HG02763 (cell line): ENCODE measurements at regions not wholly inside any gene's neighbourhood (a gene's known extent, or its start where the extent isn't known, plus 50 kb on each side); places are given as distances from the start of the nearest gene placed in this dataset.

Experiments
- ATAC-seq: cut with Tn5 transposase; IDR thresholded peaks from one replicate; pipeline ENCODE4 v1.9.1; 2021; ENCODE audit warnings: mild to moderate bottlenecking, moderate library complexity; ENCODE audit not compliant: unreplicated experiment

DNA sequence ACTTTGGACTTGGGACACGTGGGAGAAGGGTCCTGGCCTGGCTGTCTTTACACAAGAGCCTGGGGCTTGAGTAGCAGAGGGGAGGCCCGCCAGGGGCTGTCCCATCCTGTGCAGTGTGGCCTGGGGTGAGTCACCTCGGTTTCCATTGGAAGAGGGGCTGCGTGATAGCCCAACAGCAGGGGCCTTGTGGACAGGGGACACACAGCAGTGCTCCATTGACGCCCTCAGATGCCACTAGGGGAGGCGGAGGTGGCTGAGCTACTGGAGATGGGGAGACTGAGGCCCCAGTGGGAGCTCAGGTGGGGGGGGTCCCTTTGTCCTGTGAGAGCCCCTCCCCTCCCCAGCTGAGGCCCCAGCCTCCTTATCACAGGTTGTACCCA, 50.0 kb upstream of the RNU6ATAC start:
- ATAC-seq, result no peak

DNA sequence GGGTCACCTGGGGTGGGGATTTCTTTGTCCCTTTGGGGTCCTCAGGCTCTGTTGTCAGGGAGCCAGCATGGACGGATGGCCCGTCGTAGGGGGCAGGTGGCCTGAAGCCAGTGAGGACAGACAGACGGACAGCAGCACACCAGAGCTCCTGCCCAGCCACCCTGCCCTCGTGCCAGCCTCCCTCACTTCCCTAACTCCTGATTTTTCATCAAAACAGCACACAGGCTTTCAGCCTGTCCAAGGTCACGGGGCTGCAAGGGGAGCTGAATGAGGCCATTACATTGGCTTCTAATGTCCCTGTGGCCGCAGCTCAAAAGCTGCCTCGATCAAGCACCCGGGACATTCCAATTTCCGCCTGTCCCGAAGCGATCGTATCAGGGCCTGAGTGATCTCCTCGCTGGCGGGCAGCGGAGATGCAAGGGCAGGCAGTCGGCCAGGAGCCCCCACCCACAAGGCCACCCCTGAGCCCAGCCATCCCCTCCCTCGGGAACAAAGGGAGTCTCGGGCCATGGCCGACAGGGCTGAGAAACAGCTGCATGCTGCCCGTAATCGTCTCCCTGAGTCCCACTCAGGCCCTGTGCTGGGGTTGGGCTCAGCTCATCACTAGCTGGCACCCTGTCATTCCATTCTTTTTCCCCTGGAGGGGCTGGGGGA, 50.5 kb upstream of the RNU6ATAC start:
- ATAC-seq, result no peak

DNA sequence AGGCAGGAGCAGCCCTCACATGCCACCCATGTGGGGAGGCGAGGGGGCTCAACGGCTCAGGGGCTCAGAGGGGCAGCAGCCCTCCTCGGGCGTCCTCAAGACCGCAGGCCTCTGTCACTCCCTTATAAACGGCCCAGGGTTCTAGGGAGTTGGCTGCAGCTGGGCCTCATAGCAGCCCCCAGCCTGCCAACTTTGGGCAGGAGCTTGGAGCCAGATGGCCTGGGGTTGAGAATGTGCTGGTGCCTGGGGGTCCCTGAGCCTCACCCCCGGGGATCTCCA, 51.0 kb upstream of the RNU6ATAC start:
- ATAC-seq, result no peak

DNA sequence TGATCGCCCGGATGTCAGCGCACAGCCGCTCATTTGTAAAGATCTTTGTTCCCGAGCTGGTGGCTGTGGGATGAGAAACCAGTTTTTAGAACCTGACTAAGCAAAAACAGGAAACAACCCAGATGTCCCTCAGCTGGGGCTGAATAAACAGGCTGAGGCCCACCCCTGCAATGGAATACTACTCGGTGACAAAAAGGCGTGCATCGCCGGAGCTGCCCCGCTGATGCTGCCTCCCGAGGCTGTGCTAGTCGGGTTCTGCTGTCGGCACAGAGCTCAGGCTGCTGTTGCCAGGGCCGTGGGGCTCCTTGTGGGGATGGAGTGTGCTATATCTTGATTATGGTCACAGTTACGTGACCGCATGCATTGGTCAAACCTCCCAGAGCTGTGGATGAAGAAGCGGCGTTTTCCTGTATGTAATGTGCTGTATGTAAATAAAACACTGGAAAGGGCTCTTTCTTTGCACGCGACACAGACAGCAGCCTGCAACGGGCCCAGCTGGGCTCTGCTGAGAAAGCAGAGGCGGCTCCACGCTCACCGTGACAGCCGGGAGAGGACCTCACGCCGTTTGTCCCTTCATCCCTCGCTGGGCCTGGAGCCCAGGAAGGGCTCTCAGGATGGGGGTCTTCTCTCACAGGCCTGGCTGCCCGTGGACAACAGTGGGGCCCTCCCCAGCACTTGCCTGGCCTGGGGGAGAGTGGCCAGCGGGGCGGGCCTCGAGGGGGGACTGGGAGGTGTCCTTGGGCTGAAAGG, 51.5 kb upstream of the RNU6ATAC start:
- ATAC-seq, result no peak

DNA sequence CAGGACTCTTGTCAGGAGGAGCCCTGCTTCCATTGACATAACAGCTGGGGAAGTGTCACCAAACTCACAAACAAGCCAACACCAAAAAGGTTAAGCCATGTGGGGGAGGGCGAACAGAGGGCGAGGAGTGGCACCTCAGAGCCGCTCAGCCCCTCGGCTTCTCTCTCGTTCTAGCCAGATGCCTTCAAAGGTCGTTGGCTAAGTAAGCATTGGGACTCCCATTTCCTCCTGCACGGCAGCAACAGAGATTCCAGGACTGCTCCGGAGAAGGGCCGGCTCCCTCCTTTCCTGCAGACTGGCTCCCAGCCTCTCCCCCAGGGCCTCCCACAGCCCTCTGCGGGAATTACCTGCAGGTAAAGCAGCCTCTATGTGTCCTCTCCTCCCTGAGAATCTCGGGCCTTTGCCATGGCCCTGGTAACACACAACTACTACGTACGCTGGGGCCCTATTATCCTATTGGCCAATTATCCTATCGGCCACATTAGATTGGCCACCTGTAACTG, 52.1 kb upstream of the RNU6ATAC start:
- ATAC-seq, result no peak

DNA sequence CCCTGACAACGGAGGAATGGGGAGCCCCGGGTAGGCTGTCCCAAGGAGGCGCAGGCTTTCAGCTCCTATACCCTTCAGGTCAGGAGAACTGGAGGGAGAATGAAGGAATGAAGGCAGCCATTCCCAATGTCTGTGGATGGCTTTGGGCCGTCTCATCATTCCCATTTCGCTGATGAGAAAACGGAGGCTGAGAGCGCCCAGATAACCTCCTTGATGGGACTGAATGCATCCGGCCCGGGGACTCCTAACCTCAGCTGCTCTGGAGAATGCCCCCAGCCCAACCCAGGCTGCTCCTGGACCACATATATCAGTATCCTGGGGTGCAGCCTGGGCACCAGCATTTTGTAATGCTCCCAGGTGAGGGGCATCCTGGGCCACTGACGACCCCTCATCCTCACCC, 52.6 kb upstream of the RNU6ATAC start:
- no peak for ATAC-seq

DNA sequence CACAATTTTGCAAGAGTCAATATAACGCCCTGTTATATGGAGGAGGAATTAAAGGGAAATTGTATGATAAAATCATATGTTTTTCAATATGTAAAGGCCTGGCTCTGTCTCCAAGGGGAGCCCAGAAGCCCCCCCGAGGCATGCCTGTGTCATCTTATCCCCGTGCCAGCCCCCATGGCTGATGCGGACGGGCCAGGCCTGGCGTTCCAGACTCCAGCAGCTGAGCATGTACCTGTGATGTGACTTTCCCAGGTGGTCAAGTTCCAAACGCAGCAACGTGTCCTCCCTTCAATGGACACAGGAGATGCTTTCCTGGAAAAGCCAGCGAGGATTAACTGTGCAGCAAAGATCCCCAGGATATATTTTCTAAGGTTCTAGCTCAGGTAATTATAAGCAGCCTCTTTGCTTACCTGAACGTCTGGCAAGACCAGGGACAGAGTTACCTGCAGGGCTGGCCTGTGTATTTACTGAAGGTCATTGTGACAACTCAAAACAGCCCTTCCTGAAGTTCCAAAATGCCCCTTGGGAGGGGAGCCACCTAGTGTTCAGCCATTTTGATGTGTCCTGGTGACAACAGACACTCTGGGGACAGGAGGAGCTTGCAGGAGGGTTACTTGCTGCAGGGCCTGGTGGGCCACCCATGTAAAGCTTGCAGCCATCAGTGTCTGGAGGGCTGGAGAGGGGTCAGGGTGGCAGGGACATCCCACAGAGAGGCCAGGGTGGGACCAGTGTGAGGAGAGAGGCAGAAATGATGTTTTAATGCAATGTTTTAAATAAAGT, 53.3 kb upstream of the RNU6ATAC start:
- ATAC-seq, result no peak

DNA sequence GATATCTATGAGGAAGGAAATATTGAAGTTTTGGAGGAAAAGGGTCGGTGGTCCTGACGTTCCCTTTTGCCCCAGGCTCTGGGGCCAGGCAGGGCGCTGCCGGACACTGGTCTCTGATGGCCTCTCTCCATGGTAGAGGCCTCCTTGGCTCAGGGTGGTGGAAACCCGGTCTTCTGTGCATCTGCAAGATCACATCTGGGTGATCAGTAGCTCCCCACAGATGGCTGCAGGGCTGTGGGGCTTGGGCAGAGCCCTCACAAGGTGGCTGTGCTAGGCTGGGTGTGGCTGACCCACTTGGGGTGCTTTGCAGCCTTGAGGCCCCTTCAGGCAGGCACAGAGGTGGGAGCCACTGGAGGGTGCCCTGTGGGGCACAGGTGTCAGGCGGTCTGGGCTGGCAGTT, 53.9 kb upstream of the RNU6ATAC start:
- ATAC-seq, result no peak

DNA sequence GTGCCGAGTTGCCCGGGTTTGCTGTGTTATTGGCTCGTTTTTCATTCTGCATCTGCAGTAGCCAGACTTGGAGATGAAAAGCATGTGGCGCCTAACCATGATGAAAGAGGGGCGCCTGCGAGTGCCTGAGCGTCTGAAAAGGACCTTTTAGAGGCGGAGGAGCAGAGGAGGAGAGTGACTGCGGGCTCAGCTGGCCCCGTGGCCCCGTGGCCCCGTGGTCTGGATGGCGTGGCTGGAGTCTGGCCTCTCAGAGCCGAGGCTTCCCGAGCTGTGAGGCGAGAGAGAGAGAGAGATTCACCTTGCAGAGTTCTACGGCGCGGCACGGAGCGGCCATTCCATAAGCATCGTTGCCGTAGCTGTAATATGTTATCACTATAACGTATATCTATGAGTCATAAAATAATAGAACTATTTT, 55.3 kb upstream of the RNU6ATAC start:
- no peak for ATAC-seq

DNA sequence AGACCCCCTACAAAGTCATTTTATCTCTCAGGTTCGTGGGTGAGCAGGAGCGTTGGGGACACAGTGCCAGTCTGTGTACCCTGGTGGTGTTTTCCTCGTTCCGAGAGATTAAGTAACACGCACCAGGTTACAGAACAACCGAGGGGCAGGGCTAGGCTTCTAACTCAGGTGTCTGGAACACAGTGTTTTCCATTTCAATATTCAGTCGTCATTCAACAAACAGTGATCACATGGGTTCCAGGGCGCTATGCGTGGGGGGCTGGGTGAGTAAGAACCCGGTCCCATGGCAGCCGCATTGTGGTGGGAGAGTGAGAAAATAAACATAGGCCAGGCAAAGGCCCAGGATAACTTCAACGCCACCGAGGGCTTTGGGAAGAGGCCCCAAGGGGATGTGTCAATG, 55.9 kb upstream of the RNU6ATAC start:
- no peak for ATAC-seq

DNA sequence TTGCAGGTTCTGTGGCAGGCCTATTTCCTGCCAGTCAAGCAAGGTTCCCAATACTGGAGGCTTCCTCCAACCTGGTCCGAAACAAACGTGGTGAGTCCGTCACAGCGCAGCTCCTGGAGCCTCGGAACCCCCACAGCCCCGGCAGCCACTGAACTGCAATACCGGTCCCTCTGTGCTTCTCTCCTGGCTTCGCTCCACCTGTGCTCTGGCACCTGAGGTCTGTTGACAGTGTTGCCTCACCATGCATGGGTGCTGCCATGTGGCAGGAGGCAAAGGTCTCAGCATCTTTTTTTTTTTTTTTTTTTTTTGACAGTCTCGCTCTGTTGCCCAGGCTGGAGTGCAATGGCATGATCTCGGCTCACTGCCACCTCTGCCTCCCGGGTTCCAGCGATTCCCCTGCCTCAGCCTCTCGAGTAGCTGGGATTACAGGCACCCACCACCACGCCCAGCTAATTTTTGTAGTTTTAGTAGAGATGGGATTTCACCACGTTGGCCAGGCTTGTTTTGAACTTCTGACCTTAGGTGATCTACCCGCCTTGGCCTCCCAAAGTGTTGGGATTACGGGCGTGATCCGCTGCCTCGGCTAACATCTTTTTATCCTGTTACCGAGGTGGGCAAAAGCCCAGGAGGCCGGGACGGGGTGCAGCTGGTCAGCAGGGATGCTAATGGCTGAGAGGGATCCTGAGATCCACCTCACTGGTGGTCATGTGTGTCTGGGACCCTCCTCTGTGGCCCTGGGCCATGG, 57.1 kb upstream of the RNU6ATAC start:
- ATAC-seq, result no peak

DNA sequence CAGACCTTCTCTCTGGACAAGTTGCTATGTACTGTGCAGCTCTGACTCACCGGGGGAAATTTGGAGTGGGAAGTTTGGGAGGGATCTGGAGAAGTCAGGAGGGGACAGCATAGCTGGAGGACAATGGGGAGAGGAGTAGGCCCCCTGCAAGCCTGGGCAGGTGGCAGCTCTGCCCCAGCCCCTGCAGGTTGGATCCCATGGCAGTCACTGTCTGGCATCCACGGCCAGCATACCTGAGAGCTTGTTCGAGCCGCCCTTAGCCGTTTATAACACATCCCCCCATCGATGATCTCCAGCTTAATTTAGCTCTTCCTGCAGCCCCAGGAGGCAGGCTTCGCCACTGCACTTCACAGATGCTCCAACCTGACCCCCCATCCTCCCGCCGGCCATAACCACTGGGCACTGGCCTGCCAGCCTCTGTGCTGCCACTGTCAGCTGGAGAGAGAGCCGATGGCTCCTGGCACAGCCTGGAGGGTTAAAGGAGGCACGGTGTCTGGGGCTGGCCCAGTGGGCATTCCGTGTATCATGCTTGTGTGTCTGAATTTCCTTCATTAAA, 57.7 kb upstream of the RNU6ATAC start:
- ATAC-seq, result no peak

DNA sequence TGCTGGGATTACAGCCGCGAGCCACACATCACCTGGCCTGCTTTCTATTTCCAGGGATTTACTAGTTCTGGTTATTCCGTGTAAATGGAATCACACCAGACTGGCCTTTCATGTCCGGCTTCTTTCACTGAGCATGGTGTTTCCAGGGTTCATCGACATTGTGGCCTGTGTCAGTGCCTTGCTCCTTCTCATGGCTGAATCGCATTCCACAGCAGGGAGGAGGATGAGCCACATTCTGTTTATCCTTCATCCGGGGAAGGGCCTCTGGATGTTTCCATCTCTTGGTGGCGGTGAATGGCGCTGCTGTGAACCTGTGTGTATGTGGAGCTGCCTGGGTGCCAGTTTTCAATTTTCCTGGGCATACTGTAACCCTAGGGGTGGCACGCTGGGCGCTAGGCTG, 58.7 kb upstream of the RNU6ATAC start:
- ATAC-seq, result no peak

DNA sequence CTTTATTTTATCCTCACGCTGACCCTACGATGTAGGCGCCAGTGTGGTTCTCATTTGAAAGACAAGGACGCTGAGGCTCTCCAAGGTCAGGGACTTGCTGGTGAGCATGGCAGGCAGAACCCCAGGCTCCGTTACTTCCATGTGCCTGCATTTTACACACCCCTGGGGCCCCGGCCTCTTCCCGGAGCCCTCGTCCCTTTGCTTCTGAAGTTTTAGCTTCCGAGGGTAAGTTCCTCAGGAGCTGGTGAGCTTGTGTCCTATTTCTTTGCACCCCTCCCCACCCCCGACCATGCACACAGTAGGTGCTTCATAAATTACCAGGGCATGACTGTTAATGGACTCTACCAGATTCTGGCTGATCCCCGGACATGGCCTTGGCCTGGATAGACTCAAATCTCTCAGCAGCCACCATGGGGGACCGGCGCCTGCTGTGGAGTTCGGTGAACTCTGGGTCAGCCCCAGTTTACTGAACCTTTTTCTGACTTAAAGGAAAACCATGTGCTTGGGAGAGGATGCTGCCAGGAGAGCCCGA, 59.3 kb upstream of the RNU6ATAC start:
- no peak for ATAC-seq

DNA sequence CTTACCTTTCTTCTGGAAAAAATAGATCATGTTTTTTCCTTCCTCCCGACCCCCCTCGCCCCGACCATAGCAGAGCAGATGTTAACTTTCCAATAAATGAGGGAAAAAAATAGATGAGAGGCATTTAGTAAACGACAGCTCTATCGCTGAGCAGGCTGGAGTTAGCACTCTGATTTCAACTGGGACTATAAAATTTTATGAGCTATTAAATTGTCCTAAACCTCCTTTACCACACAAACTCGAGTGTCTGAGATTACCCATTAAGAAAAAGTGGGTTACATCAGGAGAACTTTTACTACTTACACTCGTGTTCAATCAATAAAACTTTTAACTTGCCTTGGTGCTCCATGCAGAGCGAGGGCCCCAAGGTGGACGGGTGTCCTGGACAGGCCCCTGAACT, 59.8 kb upstream of the RNU6ATAC start:
- no peak for ATAC-seq

DNA sequence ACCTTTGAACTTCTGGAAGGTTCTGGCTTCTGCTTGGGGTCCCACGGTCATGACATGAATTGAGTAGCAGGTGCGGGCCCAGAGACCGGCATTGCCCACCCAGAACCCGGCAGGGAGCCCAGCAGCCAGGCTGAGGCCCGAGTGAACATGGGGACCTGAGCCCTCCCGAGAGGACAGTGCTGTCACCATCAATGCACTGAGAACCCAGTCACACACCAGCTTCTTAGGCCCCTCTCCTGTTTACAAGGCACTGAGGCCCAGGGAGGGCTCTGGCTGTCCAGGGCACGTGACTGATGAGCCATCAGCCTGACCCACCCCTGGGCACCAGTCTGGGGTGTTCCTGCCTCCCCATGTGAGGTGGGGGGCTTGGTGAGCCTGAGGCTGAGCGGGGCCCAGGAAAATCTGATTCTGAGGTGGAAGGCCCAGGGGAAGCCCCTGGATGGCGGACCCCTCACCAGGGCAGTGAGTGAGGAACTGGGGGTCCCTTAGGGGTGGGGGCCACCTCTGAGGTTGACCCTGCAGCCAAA, 60.3 kb upstream of the RNU6ATAC start:
- ATAC-seq, result no peak

DNA sequence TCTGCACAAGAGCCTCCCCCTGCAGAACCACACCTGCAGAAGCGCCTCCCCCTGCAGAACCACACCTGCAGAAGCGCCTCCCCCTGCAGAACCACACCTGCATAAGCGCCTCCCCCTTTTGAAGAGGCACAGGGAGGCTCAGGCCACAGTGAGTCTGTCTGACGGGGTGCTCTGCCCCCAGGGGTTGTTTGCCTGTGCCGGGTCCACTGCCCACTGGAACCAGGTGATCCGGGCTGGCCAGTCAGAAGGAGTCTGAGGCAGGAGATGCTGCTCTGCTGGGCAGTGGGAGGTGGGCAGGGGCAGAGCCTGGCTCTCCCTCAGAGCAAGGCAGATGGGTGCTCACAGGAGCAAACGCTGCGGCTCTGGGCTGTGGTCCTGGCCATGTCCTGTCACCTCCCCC, 60.8 kb upstream of the RNU6ATAC start:
- no peak for ATAC-seq

DNA sequence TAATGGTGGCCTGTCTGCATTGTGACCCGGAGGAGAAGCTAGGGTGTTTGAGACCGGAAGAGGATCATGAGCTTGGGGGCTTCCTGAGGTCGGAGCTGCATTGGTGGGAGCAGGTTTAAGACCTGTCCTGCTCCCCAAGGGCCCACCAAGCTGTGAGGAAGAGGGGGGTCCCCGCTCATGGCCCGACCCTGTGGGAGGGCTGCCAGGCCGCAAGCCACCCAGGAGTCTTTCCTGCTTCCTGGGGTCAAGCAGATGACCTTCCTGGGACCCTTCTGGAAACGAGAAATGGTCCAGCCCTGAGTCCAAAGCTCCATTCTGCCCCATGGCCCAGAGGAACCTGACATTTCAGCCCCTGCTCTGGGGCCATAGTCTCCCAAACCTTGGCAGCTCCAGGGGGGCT, 61.5 kb upstream of the RNU6ATAC start:
- ATAC-seq, result no peak

DNA sequence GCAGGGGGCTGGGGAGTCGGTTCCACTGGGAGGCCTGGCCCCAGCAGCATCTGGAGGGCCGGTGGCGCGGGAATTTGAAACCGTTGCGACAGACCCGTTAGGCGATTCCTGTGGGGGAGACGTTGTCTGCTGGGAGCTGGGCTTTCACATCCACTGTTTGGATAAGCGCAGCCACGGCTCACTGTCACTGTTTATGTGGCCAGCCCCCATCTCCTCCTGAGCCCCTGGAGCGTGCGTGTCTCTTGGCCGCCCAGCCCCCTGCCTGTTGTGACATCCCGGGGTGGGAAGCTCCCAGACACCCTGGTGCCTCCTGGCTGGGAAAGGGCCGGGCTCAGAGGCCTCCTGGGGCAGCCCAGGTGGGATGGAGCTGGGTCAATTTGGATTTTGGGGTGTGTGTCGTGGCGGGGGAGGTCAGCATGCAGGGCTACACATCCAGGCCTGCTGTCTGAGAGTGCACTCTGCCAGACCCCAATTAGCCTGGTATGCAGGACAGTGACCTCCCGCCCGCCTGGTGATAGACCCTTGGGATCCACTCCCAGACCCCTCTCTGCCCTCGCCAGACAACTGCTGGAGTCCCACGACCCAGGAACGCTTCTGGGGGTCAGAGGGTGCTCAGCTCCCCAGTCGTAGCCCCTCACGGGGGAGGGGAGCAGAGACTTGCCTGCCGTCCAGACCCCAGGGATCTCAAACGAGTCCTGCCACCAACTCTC, 62.0 kb upstream of the RNU6ATAC start:
- no peak for ATAC-seq
